ENCODE measurements at regions not wholly inside any gene's neighbourhood (a gene's known extent, or its start where the extent isn't known, plus 50 kb on each side); places are given as distances from the start of the nearest gene placed in this dataset.

GRCh38 chr14:85027681-85028370, 502.1 kb upstream of the FLRT2 start:
- H3K4me3 ChIP-seq: no peak overlapping the region
- intact Hi-C loops (cut with DNase I): no loop called here
- DNase-seq: no peak
- H3K4me1 ChIP-seq: no peaks in the 10 kb centered on the region
- no peaks in the 10 kb centered on the region for H3K27me3 ChIP-seq
- no peak overlapping the region for H3K27ac ChIP-seq
- no peaks in the 10 kb centered on the region for H3K9me3 ChIP-seq
- no peaks in the 10 kb centered on the region for H3K36me3 ChIP-seq
- ATAC-seq: no peak
- no peak for TF ChIP-seq CTCF (IDR thresholded peaks at IDR 0.05)
- no peak for TF ChIP-seq POLR2A (IDR thresholded peaks at IDR 0.05)
- 57% methylated on average over 1 of the region's 2 CpGs for WGBS (ENCODE audit: insufficient coverage, low coverage, low lambda C conversion rate, missing lambda C conversion rate)

GRCh38 chr14:85037411-85037810, 492.5 kb upstream of the FLRT2 start:
- WGBS (ENCODE audit: insufficient coverage, low coverage, low lambda C conversion rate, missing lambda C conversion rate): 63% methylated on average over 2 of the region's 2 CpGs
- DNase-seq: no peak
- no peak for ATAC-seq

DNA sequence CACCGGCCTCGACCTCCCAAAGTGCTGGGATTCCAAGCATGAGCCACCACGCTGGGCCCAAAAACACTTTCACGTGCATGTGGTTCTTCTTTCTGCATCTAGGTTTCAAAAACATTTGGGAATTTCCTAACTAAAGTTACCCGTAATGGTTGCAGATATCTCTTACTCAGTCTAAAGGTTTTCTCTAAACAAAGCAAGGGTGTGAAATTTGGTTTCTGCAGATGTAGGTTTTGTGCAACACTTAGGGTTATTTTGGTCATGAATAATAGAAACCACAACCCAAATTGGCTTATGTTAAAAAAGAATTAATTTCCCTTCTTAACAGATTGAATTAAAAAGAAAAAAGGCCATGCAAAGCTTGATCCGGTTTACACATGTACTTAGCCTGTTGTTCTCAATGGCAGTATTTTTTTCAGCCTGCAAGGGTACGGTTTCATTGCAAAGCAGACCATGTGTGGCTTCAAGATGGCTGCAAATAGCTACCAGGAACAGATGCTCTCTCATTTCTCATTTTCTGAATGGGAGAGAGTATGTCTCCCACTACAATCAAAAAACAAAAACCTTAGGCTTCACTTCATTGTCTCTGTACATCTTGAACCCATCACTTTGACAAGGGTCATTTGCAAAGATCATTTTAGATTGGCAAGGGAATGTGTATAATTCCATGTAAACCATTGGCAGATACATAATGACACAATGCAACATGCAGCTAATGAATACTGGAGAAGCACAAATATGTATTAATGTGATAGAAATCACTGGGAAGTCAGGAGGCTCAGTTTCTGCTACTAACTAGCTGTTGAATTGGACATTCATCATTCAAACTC, 491.2 kb upstream of the FLRT2 start:
- Histone ChIP-seq H3K36me3 (no peaks in the 10 kb centered on the region), H3K27me3 (no peaks in the 10 kb centered on the region), H3K4me1 (no peaks in the 10 kb centered on the region), H3K27ac (no peak overlapping the region), H3K4me3 (no peak overlapping the region), H3K9me3 (no peaks in the 10 kb centered on the region)
- ATAC-seq (no peak), DNase-seq (no peak)
- TF ChIP-seq POLR2A (IDR thresholded peaks at IDR 0.05): no peak
- no peak for TF ChIP-seq CTCF (IDR thresholded peaks at IDR 0.05)
- intact Hi-C loops (cut with DNase I): no loop called here
- WGBS (ENCODE audit: insufficient coverage, low coverage, low lambda C conversion rate, missing lambda C conversion rate): 68% methylated on average over 6 of the region's 7 CpGs

More at GRCh38 chr14:85037411-85037810, 492.5 kb upstream of the FLRT2 start:
- no peaks in the 10 kb centered on the region for H3K27me3 ChIP-seq
- no peak overlapping the region for H3K27ac ChIP-seq
- no peaks in the 10 kb centered on the region for H3K9me3 ChIP-seq
- no peaks in the 10 kb centered on the region for H3K4me1 ChIP-seq
- TF ChIP-seq POLR2A (IDR thresholded peaks at IDR 0.05): no peak
- no peak for TF ChIP-seq CTCF (IDR thresholded peaks at IDR 0.05)
- H3K36me3 ChIP-seq: no peaks in the 10 kb centered on the region
- intact Hi-C loops (cut with DNase I): no loop called here
- no peak overlapping the region for H3K4me3 ChIP-seq

- H3K27ac ChIP-seq: no peak overlapping the region
- no peaks in the 10 kb centered on the region for H3K4me1 ChIP-seq
- no peaks in the 10 kb centered on the region for H3K36me3 ChIP-seq
- DNase-seq (no peak), ATAC-seq (no peak)
- no peaks in the 10 kb centered on the region for H3K27me3 ChIP-seq
- H3K4me3 ChIP-seq: no peak overlapping the region
- intact Hi-C loops (cut with DNase I): no loop called here
- H3K9me3 ChIP-seq: no peaks in the 10 kb centered on the region
- TF ChIP-seq POLR2A (IDR thresholded peaks at IDR 0.05) (no peak), CTCF (IDR thresholded peaks at IDR 0.05) (no peak)
Measured at GRCh38 chr14:85039353-85039626, 490.7 kb upstream of the FLRT2 start.
